Nephron (organoid): ENCODE measurements at regions not wholly inside any gene's neighbourhood (a gene's known extent, or its start where the extent isn't known, plus 50 kb on each side); places are given as distances from the start of the nearest gene placed in this dataset.

Experiments
- H3K27ac Mint-ChIP-seq, 3 experiments: 2 replicates each; pipeline ENCODE4 v1.8.0; 2020; ENCODE audit warnings: mixed read lengths in 3 of 3, mild to moderate bottlenecking in 2 of 3, moderate library complexity in 1 of 3
- H3K27me3 Mint-ChIP-seq: 2 replicates; pipeline ENCODE4 v1.8.0; 2021; ENCODE audit warnings: low read depth, mild to moderate bottlenecking, moderate library complexity, mixed read lengths
- H3K36me3 Mint-ChIP-seq: 2 replicates; pipeline ENCODE4 v1.8.0; 2020; ENCODE audit warnings: low read depth, mixed read lengths
- H3K4me1 Mint-ChIP-seq: 2 replicates; pipeline ENCODE4 v1.8.0; 2020; ENCODE audit warnings: mixed read lengths
- H3K4me3 Mint-ChIP-seq, 3 experiments: 2 replicates each; pipeline ENCODE4 v1.8.0; 2020; ENCODE audit warnings: mild to moderate bottlenecking in 3 of 3, mixed read lengths in 3 of 3, moderate library complexity in 2 of 3
- H3K9me3 Mint-ChIP-seq: 2 replicates; pipeline ENCODE4 v1.8.0; 2020; ENCODE audit warnings: mixed read lengths
- CTCF ChIP-seq, 3 experiments: fragments of 200-600 bp; sonication (generic); IDR thresholded peaks; one replicate each; pipeline ENCODE4 v1.5.0; 2021; ENCODE audit warnings: antibody characterized with exemption in 3 of 3; ENCODE audit not compliant: unreplicated experiment in 3 of 3

GRCh38 chr5:155878991-155879575 lies 447.9 kb upstream of the SGCD start:
- peaks cover 8% of the 10 kb centered on the region for H3K4me1 Mint-ChIP-seq
- no peaks in the 10 kb centered on the region for H3K36me3 Mint-ChIP-seq
- H3K27ac Mint-ChIP-seq = no peak overlapping the region
- no peaks in the 10 kb centered on the region for H3K27me3 Mint-ChIP-seq
- TF ChIP-seq CTCF (IDR thresholded peaks at IDR 0.05; ENCODE audit: unreplicated experiment in 3 of 3) = no peak
- H3K4me3 Mint-ChIP-seq = no peak overlapping the region
- peaks cover 2% of the 10 kb centered on the region for H3K9me3 Mint-ChIP-seq

- no peak for TF ChIP-seq CTCF (IDR thresholded peaks at IDR 0.05; ENCODE audit: unreplicated experiment in 3 of 3)
- H3K4me3 Mint-ChIP-seq = no peak overlapping the region
- H3K9me3 Mint-ChIP-seq = peaks cover 2% of the 10 kb centered on the region
- H3K36me3 Mint-ChIP-seq = no peaks in the 10 kb centered on the region
- H3K27me3 Mint-ChIP-seq = no peaks in the 10 kb centered on the region
- H3K27ac Mint-ChIP-seq = no peak overlapping the region
- peaks cover 8% of the 10 kb centered on the region for H3K4me1 Mint-ChIP-seq
Measured at GRCh38 chr5:155884041-155884440, 442.9 kb upstream of the SGCD start.

GRCh38 chr5:155885199-155885598 lies 441.8 kb upstream of the SGCD start:
- H3K4me1 Mint-ChIP-seq = peaks cover 7% of the 10 kb centered on the region
- H3K4me3 Mint-ChIP-seq = no peak overlapping the region
- no peak overlapping the region for H3K27ac Mint-ChIP-seq
- TF ChIP-seq CTCF (IDR thresholded peaks at IDR 0.05; ENCODE audit: unreplicated experiment in 3 of 3) = no peak
- no peaks in the 10 kb centered on the region for H3K27me3 Mint-ChIP-seq
- no peaks in the 10 kb centered on the region for H3K36me3 Mint-ChIP-seq
- peaks cover 2% of the 10 kb centered on the region for H3K9me3 Mint-ChIP-seq

- no peak overlapping the region for H3K4me3 Mint-ChIP-seq
- H3K27me3 Mint-ChIP-seq = no peaks in the 10 kb centered on the region
- no peaks in the 10 kb centered on the region for H3K36me3 Mint-ChIP-seq
- no peak overlapping the region for H3K27ac Mint-ChIP-seq
- TF ChIP-seq CTCF (IDR thresholded peaks at IDR 0.05; ENCODE audit: unreplicated experiment in 3 of 3) = no peak
- no peaks in the 10 kb centered on the region for H3K4me1 Mint-ChIP-seq
- peaks cover 2% of the 10 kb centered on the region for H3K9me3 Mint-ChIP-seq
Measured at GRCh38 chr5:155886311-155887031, 440.5 kb upstream of the SGCD start.

GRCh38 chr5:155895484-155895883 lies 431.5 kb upstream of the SGCD start:
- no peaks in the 10 kb centered on the region for H3K27me3 Mint-ChIP-seq
- peaks cover 5% of the 10 kb centered on the region for H3K4me1 Mint-ChIP-seq
- no peaks in the 10 kb centered on the region for H3K9me3 Mint-ChIP-seq
- TF ChIP-seq CTCF (IDR thresholded peaks at IDR 0.05; ENCODE audit: unreplicated experiment in 3 of 3) = no peak
- H3K36me3 Mint-ChIP-seq = no peaks in the 10 kb centered on the region
- H3K27ac Mint-ChIP-seq = no peak overlapping the region
- no peak overlapping the region for H3K4me3 Mint-ChIP-seq

- Mint-ChIP-seq H3K27me3 (no peaks in the 10 kb centered on the region), H3K4me1 (peaks cover 5% of the 10 kb centered on the region), H3K36me3 (no peaks in the 10 kb centered on the region), H3K9me3 (no peaks in the 10 kb centered on the region), H3K4me3 (no peak overlapping the region), H3K27ac (no peak overlapping the region)
- no peak for TF ChIP-seq CTCF (IDR thresholded peaks at IDR 0.05; ENCODE audit: unreplicated experiment in 3 of 3)
Measured at GRCh38 chr5:155897761-155898160, 429.2 kb upstream of the SGCD start.
